NCI-H82 (cell line): ENCODE measurements at regions not wholly inside any gene's neighbourhood (a gene's known extent, or its start where the extent isn't known, plus 50 kb on each side); places are given as distances from the start of the nearest gene placed in this dataset.

Experiments used
- DNase-seq: peaks from one replicate; lab custom pipeline; 2025; lab: John Stamatoyannopoulos, UW

DNA sequence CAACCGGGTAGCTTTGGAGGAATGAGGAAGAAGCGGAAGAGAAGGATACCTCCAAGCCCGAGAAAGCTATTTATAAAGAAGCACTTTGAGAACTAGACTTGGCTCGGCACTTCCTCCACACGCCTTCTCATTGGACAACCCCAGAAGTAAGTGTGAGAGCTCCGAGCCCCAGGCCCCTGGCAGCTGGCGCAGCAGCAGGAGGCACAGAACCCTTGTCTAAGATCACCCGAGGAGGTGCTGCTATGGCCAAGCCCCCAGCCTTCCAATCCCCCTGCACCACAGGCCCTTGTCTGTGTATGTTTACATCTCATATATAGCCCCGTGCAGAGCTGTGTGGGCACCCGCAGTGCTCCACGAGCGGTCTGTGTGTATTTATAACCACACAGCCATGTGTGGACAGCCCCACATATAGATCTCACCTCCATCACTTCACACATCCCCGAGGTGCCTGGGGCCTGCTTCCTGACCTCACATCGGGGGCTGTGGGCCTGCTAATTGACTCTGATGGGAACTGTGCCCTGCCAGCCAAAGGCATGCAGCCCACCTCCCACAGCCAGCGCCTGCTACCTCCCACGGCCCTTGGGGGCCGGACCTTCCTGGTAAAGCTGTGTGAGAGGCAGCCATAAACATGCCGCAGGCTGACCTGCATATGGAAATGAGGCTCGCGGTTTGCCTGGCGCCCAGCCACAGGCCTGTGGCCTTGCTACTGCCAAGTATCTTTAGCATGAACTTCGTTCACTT, 96.1 kb downstream of the C17orf67 start:
- DNase-seq = no peak

DNA sequence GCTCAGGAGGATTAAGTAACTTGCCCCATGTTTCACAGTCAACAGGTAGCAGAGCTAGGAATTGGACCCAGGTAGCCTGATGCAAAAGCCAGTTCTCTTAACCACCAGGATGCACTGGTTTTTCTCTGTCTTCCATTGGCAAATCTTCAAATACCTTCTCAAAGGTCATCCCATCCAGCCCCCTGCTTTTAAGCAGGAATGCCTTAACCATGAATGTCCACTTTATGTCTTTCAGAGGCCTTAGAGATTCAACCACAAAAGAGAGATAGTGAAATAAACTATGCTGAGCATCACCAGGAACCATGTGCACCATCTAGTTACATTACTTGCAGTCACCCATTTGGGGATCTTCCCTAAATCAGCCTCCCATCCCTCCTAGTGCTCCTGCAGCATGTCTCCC, 94.3 kb downstream of the C17orf67 start:
- no peak for DNase-seq

DNA sequence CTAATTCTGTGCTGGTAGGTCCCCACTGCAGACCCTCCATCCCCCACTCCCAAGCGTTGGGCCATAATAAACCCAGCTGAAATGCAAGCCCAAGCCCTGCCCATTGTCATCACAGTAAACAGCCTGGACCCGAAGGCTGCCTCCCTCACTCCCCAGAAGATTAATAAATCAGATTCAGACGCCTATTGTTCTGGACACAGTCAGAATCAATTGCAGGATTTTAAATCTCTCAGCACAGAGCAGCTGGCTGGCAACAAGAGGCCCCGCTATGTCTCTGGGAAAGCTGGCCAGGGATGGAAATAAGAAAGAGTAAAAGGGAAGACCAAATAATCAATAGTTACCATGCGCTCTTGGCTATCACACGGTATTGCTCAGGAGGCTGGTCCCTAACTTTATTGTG, 93.9 kb downstream of the C17orf67 start:
- DNase-seq = peak; percentile 63

DNA sequence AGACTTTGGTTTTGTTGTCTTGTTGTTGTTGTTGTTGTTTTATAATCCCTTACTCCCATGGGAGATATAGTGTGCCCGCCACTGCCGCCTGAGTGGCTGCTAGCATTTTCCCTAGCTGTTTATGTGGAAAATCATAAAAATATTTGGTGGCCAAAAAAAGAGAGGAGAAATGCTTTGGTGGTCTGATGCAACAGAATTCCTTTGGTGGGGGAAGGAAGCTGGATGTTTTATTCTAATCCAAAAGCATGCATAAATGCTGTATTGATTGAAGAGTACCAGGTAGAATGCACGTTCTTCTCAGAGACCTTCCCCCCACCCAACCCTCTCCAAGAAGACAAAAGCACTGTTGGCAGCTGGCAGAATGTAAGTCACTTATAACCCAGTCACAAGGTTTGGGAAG, 93.2 kb downstream of the C17orf67 start:
- peak; percentile 31 for DNase-seq
